ENCODE measurements at regions not wholly inside any gene's neighbourhood (a gene's known extent, or its start where the extent isn't known, plus 50 kb on each side); places are given as distances from the start of the nearest gene placed in this dataset.
"Not testable (repeated sequence)": the region's sequence is repeated elsewhere in the genome, so short reads cannot be mapped to it uniquely, and the experiment has no call there.

GRCh38 chr1:25012966-25013962 is 83.2 kb upstream of the RUNX3 start:
- Mint-ChIP-seq H3K36me3 (ENCODE audit: low read depth) (no peaks in the 10 kb centered on the region), H3K4me1 (ENCODE audit: low read depth) (peaks cover 39% of the 10 kb centered on the region), H3K9me3 (peaks cover 6% of the 10 kb centered on the region), H3K27ac (no peak overlapping the region), H3K4me3 (no peak overlapping the region), H3K27me3 (ENCODE audit: low read depth) (no peaks in the 10 kb centered on the region)
- no peak for DNase-seq (ENCODE audit: low spot score)

- H3K27me3 Mint-ChIP-seq (ENCODE audit: low read depth), result no peaks in the 10 kb centered on the region
- H3K36me3 Mint-ChIP-seq (ENCODE audit: low read depth), result no peaks in the 10 kb centered on the region
- DNase-seq (ENCODE audit: low spot score), result no peak
- peaks cover 40% of the 10 kb centered on the region for H3K4me1 Mint-ChIP-seq (ENCODE audit: low read depth)
- peak overlapping the region; percentile 41 for H3K27ac Mint-ChIP-seq
- H3K4me3 Mint-ChIP-seq, result peak overlapping the region; percentile 18
- H3K9me3 Mint-ChIP-seq, result peaks cover 6% of the 10 kb centered on the region
These were observed 82.0 kb upstream of the RUNX3 start for GRCh38 chr1:25011943-25012638.

DNA sequence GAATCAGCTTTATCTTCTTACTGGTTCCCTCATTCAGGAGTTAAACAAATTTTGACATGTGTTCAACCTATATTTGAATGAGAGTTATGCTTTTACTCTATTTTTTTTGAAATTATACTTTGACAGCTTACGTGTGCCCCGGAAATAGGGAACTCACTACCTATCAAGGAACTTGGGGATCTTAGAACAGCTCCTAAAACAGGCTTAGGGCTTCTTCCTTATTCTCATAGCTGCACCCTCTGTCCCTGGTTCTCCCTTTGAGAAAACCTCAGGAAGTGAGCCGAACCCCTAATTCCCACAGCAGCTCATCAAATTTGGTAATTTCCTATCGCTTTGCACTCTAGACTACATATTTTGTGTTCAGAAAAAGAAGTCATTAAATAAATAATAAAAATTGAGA is 81.2 kb upstream of the RUNX3 start:
- Mint-ChIP-seq H3K4me1 (ENCODE audit: low read depth) (peaks cover 48% of the 10 kb centered on the region), H3K9me3 (peaks cover 6% of the 10 kb centered on the region), H3K27me3 (ENCODE audit: low read depth) (peaks cover 2% of the 10 kb centered on the region), H3K27ac (no peak overlapping the region), H3K4me3 (no peak overlapping the region), H3K36me3 (ENCODE audit: low read depth) (no peaks in the 10 kb centered on the region)
- DNase-seq (ENCODE audit: low spot score), result no peak

DNA sequence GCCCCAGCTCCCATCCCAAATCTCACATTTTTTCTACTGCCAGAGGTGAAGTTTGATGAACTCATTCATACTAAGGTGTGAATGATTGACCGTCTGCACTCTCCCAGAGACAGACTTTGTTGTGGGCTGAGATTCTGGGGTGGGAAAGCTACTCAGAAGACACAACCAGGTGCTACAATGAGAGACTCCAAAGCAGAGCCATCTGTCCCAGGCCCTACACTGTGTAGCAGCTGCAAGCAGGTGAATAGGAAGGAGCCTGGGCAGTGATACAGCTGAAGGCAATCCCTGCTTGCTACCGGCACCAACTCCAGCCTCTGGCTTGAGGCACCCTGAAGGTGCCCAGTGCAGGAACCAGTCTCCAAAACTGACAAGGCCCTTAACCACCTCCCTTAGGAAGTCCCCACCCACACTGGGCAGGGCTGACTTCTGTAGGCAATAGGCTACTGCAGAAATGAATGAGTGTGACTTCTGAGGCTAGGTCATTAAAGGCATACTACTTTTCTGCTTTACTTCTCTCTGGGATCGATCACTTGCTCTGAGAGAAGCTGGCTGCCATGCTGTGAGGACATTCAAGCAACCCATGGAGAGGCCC is 79.7 kb upstream of the RUNX3 start:
- peaks cover 52% of the 10 kb centered on the region for H3K4me1 Mint-ChIP-seq (ENCODE audit: low read depth)
- H3K36me3 Mint-ChIP-seq (ENCODE audit: low read depth), result no peaks in the 10 kb centered on the region
- peak; percentile 65 for DNase-seq (ENCODE audit: low spot score)
- H3K4me3 Mint-ChIP-seq, result no peak overlapping the region
- peaks cover 6% of the 10 kb centered on the region for H3K9me3 Mint-ChIP-seq
- no peak overlapping the region for H3K27ac Mint-ChIP-seq
- peaks cover 2% of the 10 kb centered on the region for H3K27me3 Mint-ChIP-seq (ENCODE audit: low read depth)

DNA sequence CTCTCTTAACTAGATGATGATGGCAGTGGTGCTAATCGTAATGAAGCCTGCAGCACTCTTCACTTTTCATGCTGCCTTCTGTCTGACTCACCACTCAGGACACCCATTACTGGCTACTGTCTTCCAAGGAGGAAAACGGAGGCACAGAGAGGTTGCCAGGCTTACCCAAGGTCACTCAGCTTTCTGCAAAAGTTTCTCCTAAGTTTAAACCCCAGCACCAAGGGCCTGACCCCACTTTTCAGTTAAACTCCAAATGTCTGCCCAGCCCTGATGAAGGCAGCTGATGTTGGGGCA is 78.1 kb upstream of the RUNX3 start:
- DNase-seq (ENCODE audit: low spot score), result no peak
- Mint-ChIP-seq H3K9me3 (peaks cover 6% of the 10 kb centered on the region), H3K27ac (peak overlapping the region; percentile 11), H3K36me3 (ENCODE audit: low read depth) (no peaks in the 10 kb centered on the region), H3K4me3 (no peak overlapping the region), H3K4me1 (ENCODE audit: low read depth) (peaks cover 65% of the 10 kb centered on the region), H3K27me3 (ENCODE audit: low read depth) (peaks cover 2% of the 10 kb centered on the region)

DNA sequence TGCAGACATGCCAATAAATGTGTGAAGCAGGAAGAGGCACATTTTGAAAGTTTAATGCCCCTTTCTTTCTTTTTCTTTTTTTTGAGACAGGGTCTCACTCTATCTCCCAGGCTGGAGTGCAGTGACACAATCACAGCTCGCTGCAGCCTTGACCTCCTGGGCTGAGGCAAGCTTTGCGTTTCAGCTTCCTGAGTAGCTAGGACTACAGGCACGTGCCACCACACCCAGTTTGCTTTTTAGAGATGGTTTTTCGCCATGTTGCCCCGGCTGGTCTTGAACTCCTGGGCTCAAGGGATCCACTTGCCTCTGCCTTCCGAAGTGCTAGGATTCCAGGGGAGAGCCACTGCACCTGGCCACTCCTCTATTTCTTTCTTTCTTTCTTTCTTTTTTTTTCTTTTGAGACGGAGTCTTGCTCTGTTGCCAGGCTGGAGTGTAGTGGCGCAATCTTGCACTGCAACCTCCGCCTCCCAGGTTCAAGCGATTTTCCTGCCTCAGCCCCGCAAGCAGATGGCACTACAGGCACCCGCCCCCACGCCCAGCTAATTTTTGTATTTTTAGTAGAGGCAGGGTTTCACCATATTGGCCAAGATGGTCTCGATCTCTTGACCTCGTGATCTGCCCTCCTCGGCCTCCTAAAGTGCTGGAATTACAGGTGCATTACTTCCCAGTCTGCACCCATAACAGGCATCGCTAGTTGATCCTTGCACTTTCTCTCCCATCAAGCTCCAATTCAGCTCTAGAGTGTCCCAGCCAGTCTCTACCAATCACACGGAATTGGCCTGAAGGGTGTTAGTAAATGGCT is 77.5 kb upstream of the RUNX3 start:
- H3K9me3 Mint-ChIP-seq; DNase-seq (ENCODE audit: low spot score); H3K36me3 Mint-ChIP-seq (ENCODE audit: low read depth); H3K27me3 Mint-ChIP-seq (ENCODE audit: low read depth): not testable (repeated sequence)
- H3K27ac Mint-ChIP-seq, result peak overlapping the region; percentile 11
- H3K4me3 Mint-ChIP-seq, result peak overlapping the region; percentile 15
- peaks cover 63% of the 10 kb centered on the region for H3K4me1 Mint-ChIP-seq (ENCODE audit: low read depth)

GRCh38 chr1:25006770-25007169 is 76.7 kb upstream of the RUNX3 start:
- Mint-ChIP-seq H3K27me3 (ENCODE audit: low read depth) (peaks cover 2% of the 10 kb centered on the region), H3K4me1 (ENCODE audit: low read depth) (peaks cover 56% of the 10 kb centered on the region), H3K36me3 (ENCODE audit: low read depth) (no peaks in the 10 kb centered on the region), H3K9me3 (peaks cover 6% of the 10 kb centered on the region), H3K4me3 (no peak overlapping the region), H3K27ac (peak overlapping the region; percentile 26)
- DNase-seq (ENCODE audit: low spot score), result no peak

GRCh38 chr1:25004355-25004754 is 74.3 kb upstream of the RUNX3 start:
- peaks cover 2% of the 10 kb centered on the region for H3K27me3 Mint-ChIP-seq (ENCODE audit: low read depth)
- H3K4me3 Mint-ChIP-seq, result no peak overlapping the region
- H3K36me3 Mint-ChIP-seq (ENCODE audit: low read depth), result no peaks in the 10 kb centered on the region
- H3K27ac Mint-ChIP-seq, result no peak overlapping the region
- no peak for DNase-seq (ENCODE audit: low spot score)
- peaks cover 54% of the 10 kb centered on the region for H3K4me1 Mint-ChIP-seq (ENCODE audit: low read depth)
- H3K9me3 Mint-ChIP-seq, result no peaks in the 10 kb centered on the region

- Mint-ChIP-seq H3K27ac (no peak overlapping the region), H3K9me3 (no peaks in the 10 kb centered on the region), H3K4me3 (no peak overlapping the region), H3K4me1 (ENCODE audit: low read depth) (peaks cover 58% of the 10 kb centered on the region), H3K36me3 (ENCODE audit: low read depth) (no peaks in the 10 kb centered on the region), H3K27me3 (ENCODE audit: low read depth) (peaks cover 2% of the 10 kb centered on the region)
- peak; percentile 52 for DNase-seq (ENCODE audit: low spot score)
These were observed 73.5 kb upstream of the RUNX3 start for GRCh38 chr1:25003457-25004190.

DNA sequence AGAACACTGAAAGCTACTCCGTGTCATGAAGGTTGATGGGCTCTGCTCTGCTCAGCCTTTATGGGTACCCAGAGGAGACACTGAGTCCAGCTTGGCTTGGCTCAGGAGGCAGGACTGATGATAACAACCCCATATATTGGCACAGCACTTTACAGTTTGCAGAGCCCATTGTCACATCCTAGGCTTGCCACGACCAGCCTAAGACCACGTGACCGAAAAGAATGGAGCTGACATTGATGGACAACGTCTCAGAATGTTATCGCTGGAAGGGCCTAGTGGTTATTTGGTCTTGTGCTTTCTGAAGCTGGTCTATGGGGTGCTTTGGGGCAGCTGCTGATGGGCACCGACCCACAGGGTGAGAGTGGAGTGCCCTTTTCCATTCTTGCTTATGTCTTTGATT is 72.9 kb upstream of the RUNX3 start:
- no peak overlapping the region for H3K4me3 Mint-ChIP-seq
- H3K27me3 Mint-ChIP-seq (ENCODE audit: low read depth), result peaks cover 2% of the 10 kb centered on the region
- no peaks in the 10 kb centered on the region for H3K9me3 Mint-ChIP-seq
- no peaks in the 10 kb centered on the region for H3K36me3 Mint-ChIP-seq (ENCODE audit: low read depth)
- DNase-seq (ENCODE audit: low spot score), result no peak
- no peak overlapping the region for H3K27ac Mint-ChIP-seq
- peaks cover 56% of the 10 kb centered on the region for H3K4me1 Mint-ChIP-seq (ENCODE audit: low read depth)

- peaks cover 9% of the 10 kb centered on the region for H3K9me3 Mint-ChIP-seq
- peaks cover 9% of the 10 kb centered on the region for H3K36me3 Mint-ChIP-seq (ENCODE audit: low read depth)
- H3K4me3 Mint-ChIP-seq, result no peak overlapping the region
- peak overlapping the region; percentile 72 for H3K27ac Mint-ChIP-seq
- H3K4me1 Mint-ChIP-seq (ENCODE audit: low read depth), result peaks cover 51% of the 10 kb centered on the region
- no peak for DNase-seq (ENCODE audit: low spot score)
- H3K27me3 Mint-ChIP-seq (ENCODE audit: low read depth), result no peaks in the 10 kb centered on the region
These were observed 71.2 kb upstream of the RUNX3 start for GRCh38 chr1:25001125-25001915.

DNA sequence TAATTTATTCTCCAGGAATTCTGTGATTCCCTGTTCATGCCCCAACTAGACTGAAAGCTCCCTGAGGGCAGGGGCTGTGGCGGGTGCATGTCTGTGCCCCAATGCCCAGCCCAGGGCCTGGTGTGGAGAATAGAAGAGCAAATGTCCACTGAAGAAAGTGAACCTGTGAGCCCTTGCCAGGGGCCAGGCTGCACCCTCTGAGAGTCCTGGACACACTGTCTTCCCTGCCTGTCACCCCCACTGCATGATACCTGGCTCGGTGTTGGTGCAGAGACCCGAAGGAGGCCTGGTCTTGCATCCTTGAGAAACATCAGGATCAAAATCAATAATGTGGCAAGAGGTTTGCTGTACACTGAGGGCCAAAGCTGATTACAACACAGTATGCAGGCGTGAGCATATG is 69.8 kb upstream of the RUNX3 start:
- Mint-ChIP-seq H3K27me3 (ENCODE audit: low read depth) (no peaks in the 10 kb centered on the region), H3K9me3 (peaks cover 9% of the 10 kb centered on the region), H3K36me3 (ENCODE audit: low read depth) (peaks cover 9% of the 10 kb centered on the region), H3K27ac (peak overlapping the region; percentile 35), H3K4me3 (no peak overlapping the region), H3K4me1 (ENCODE audit: low read depth) (peaks cover 50% of the 10 kb centered on the region)
- DNase-seq (ENCODE audit: low spot score), result no peak

All from T-helper 2 cell treated with Interferon-gamma antibody and Interleukin-4, amounts not matched to agents 5 μg/mL and 100 μg/mL, for 36 hours (primary cell).